CD14-positive monocyte (primary cell): ENCODE measurements at regions not wholly inside any gene's neighbourhood (a gene's known extent, or its start where the extent isn't known, plus 50 kb on each side); places are given as distances from the start of the nearest gene placed in this dataset.

Experiments
- DNase-seq, 3 donors: peaks; one replicate each; pipeline ENCODE4 v3.0.0-alpha.2; 2011 to 2022
- H2AFZ ChIP-seq: 2 replicates; pipeline ENCODE4 v1.6.0; 2012; ENCODE audit warnings: mild to moderate bottlenecking, low read depth, low read length, inconsistent platforms; ENCODE audit not compliant: insufficient read depth, poor library complexity, severe bottlenecking
- H3K27ac ChIP-seq, 2 donors: 1 replicate in 1 of 2; 2 replicates in 1 of 2; pipeline ENCODE4 v1.5.1; 2012 to 2013; ENCODE audit warnings: low read length in 2 of 2, control low read depth in 1 of 2, inconsistent platforms in 1 of 2, low read depth in 1 of 2, mild to moderate bottlenecking in 1 of 2
- H3K27me3 ChIP-seq, 2 donors: one replicate each; pipeline versions ENCODE4 v1.6.0 to v1.6.1; 2011 to 2013; ENCODE audit warnings: low read length in 2 of 2; ENCODE audit not compliant: control insufficient read depth in 2 of 2, insufficient read depth in 2 of 2
- H3K36me3 ChIP-seq, 2 donors: replicated peaks in 1 of 2; 1 replicate in 1 of 2; 2 replicates in 1 of 2; pipeline versions ENCODE4 v1.5.1 to v1.6.1; 2012 to 2013; ENCODE audit warnings: low read length in 2 of 2, control low read depth in 1 of 2, inconsistent platforms in 1 of 2, mild to moderate bottlenecking in 1 of 2; ENCODE audit not compliant: insufficient read depth in 2 of 2, control insufficient read depth in 1 of 2
- H3K4me1 ChIP-seq, 2 donors: 1 replicate in 1 of 2; 2 replicates in 1 of 2; pipeline versions ENCODE4 v1.5.1 to v1.6.1; 2012 to 2013; ENCODE audit warnings: low read length in 2 of 2, control low read depth in 1 of 2, inconsistent platforms in 1 of 2, mild to moderate bottlenecking in 1 of 2, moderate library complexity in 1 of 2; ENCODE audit not compliant: insufficient read depth in 2 of 2, control insufficient read depth in 1 of 2
- H3K4me2 ChIP-seq: replicated peaks from 2 replicates; pipeline ENCODE3; 2012; ENCODE audit warnings: low read length, moderate library complexity, mild to moderate bottlenecking; ENCODE audit not compliant: poor library complexity, severe bottlenecking; ENCODE audit errors: extremely low read depth
- H3K4me3 ChIP-seq, 3 experiments: fragments of 200-600 bp in 1 of 3; sonication (generic) in 1 of 3; replicated peaks in 1 of 3; 1 replicate in 2 of 3; 2 replicates in 1 of 3; pipeline ENCODE4 v1.5.1; 2011 to 2013; ENCODE audit warnings: low read length in 3 of 3, mild to moderate bottlenecking in 3 of 3, control low read depth in 2 of 3, low read depth in 2 of 3, inconsistent platforms in 1 of 3, moderate library complexity in 1 of 3
- H3K79me2 ChIP-seq: 2 replicates; pipeline ENCODE4 v1.6.0; 2012; ENCODE audit warnings: mild to moderate bottlenecking, control low read depth, inconsistent platforms, low read length, moderate library complexity; ENCODE audit not compliant: insufficient read depth
- H3K9ac ChIP-seq: 2 replicates; pipeline ENCODE4 v1.6.0; 2017; ENCODE audit warnings: low read length, mild to moderate bottlenecking; ENCODE audit not compliant: insufficient read depth, poor library complexity, severe bottlenecking
- H3K9me3 ChIP-seq, 2 donors: replicated peaks in 1 of 2; 1 replicate in 1 of 2; 2 replicates in 1 of 2; pipeline versions ENCODE4 v1.5.1 to v1.6.1; 2012 to 2013; ENCODE audit warnings: low read length in 2 of 2, control low read depth in 1 of 2; ENCODE audit not compliant: control insufficient read depth in 1 of 2, insufficient read depth in 1 of 2
- H4K20me1 ChIP-seq: 2 replicates; pipeline ENCODE4 v1.6.0; 2012; ENCODE audit warnings: mild to moderate bottlenecking, low read length, control low read depth, moderate library complexity; ENCODE audit not compliant: insufficient read depth
- H3K27ac Mint-ChIP-seq, 7 donors: one replicate each; pipeline ENCODE4 v1.8.0; 2020; ENCODE audit warnings: mild to moderate bottlenecking in 7 of 7, mixed read lengths in 7 of 7, moderate library complexity in 6 of 7, inconsistent platforms in 2 of 7
- H3K27me3 Mint-ChIP-seq, 3 donors: one replicate each; pipeline ENCODE4 v1.8.0; 2021 to 2022; ENCODE audit warnings: low read depth in 3 of 3, mild to moderate bottlenecking in 3 of 3, mixed read lengths in 3 of 3, moderate library complexity in 3 of 3, inconsistent platforms in 1 of 3
- H3K36me3 Mint-ChIP-seq, 2 donors: one replicate each; pipeline ENCODE4 v1.8.0; 2020; ENCODE audit warnings: mixed read lengths in 2 of 2, inconsistent platforms in 1 of 2, mild to moderate bottlenecking in 1 of 2
- H3K4me1 Mint-ChIP-seq: one replicate; pipeline ENCODE4 v1.8.0; 2020; ENCODE audit warnings: mild to moderate bottlenecking, mixed read lengths
- H3K4me3 Mint-ChIP-seq, 2 donors: one replicate each; pipeline ENCODE4 v1.8.0; 2020; ENCODE audit warnings: mild to moderate bottlenecking in 2 of 2, mixed read lengths in 2 of 2, moderate library complexity in 1 of 2
- H3K9me3 Mint-ChIP-seq, 7 donors: one replicate each; pipeline ENCODE4 v1.8.0; 2020 to 2022; ENCODE audit warnings: mixed read lengths in 7 of 7, mild to moderate bottlenecking in 6 of 7, moderate library complexity in 6 of 7, inconsistent platforms in 2 of 7
- WGBS: methylation state at CpG from one replicate; pipeline ENCODE4 v1.1.5; 2013; ENCODE audit warnings: missing lambda C conversion rate; ENCODE audit not compliant: insufficient coverage; 5-methylcytosine and 5-hydroxymethylcytosine counted together
- intact Hi-C, 2 donors: fragments of 100-400 bp; cut with micrococcal nuclease; formaldehyde crosslinking; loops; one replicate each; pipeline versions ENCODE4 v1.15.0 to v1.15.1; 2023
- TF ChIP-seq, protein P1 (sequence below): fragments of 200-600 bp; IDR thresholded peaks from one replicate; pipeline ENCODE4 v1.8.0; 2022; ENCODE audit warnings: antibody characterized with exemption, mild to moderate bottlenecking

DNA sequence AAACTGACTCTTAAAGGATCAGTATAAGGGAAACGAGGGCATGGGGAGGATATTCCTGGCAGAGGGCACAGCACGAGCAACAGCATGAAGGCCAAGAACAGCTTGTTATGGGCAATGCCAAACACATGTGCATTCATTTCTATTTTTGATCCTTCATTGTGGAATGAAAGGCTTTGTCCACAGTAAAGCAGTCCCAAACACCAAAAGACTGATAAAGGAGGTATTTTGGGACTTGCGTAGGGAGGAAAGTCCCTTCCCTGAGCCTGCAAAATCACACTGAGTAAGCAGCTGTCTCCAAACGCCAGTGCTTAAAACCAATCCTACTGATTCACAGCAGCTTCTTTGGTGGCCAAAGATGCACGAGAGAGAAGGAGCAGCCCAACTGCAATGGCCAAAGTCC is 138.2 kb downstream of the UNC5CL start:
- Histone ChIP-seq H3K27me3 (no peaks in the 10 kb centered on the region), H3K79me2 (no peaks in the 10 kb centered on the region), H3K36me3 (no peaks in the 10 kb centered on the region), H3K9ac (no peak overlapping the region), H4K20me1 (no peaks in the 10 kb centered on the region), H3K4me1 (no peaks in the 10 kb centered on the region), H3K27ac (no peak overlapping the region), H3K4me2 (no peak overlapping the region), H3K4me3 (no peak overlapping the region), H3K9me3 (no peaks in the 10 kb centered on the region), H2AFZ (no peak overlapping the region)
- TF ChIP-seq, protein P1, sequence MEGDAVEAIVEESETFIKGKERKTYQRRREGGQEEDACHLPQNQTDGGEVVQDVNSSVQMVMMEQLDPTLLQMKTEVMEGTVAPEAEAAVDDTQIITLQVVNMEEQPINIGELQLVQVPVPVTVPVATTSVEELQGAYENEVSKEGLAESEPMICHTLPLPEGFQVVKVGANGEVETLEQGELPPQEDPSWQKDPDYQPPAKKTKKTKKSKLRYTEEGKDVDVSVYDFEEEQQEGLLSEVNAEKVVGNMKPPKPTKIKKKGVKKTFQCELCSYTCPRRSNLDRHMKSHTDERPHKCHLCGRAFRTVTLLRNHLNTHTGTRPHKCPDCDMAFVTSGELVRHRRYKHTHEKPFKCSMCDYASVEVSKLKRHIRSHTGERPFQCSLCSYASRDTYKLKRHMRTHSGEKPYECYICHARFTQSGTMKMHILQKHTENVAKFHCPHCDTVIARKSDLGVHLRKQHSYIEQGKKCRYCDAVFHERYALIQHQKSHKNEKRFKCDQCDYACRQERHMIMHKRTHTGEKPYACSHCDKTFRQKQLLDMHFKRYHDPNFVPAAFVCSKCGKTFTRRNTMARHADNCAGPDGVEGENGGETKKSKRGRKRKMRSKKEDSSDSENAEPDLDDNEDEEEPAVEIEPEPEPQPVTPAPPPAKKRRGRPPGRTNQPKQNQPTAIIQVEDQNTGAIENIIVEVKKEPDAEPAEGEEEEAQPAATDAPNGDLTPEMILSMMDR: no peak
- Mint-ChIP-seq H3K4me1 (no peaks in the 10 kb centered on the region), H3K27me3 (peaks cover 0 to 12% (median 2%) of the 10 kb centered on the region in 3 donors), H3K27ac (no peak overlapping the region), H3K9me3 (peaks cover 0 to 2% (median 0%) of the 10 kb centered on the region in 7 donors), H3K36me3 (no peaks in the 10 kb centered on the region), H3K4me3 (no peak overlapping the region)
- DNase-seq: no peak
- 90% methylated on average over 2 of the region's 5 CpGs for WGBS
- intact Hi-C loops: no loop called here

DNA sequence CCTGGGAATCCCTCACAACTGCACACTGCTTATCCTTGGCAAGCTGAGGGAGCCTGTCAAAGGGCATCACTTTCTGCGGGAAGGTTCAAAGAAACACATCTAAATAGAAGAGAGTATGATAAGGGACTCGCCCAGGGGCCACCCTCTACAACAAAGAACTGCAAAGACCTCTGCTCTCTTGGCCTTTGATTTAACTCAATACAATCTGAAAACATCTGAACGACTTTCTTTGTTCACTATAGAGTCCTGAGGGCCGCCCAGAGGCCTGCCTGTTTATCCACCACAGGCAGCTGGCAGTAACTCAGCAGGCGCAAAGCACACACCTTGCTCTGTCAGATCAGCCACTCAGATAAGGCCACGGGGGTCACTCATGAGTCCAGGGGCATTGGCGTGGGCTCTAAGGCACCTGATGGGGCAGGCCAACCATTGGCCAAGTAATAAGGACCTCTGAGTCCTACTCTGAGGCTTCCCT is 139.3 kb downstream of the UNC5CL start:
- intact Hi-C loops: no loop called here
- no peak overlapping the region for H3K4me3 Mint-ChIP-seq
- no peak overlapping the region for H3K9ac ChIP-seq
- no peak overlapping the region for H3K4me3 ChIP-seq
- H3K27me3 Mint-ChIP-seq: peaks cover 0 to 12% (median 2%) of the 10 kb centered on the region in 3 donors
- H3K27ac ChIP-seq: no peak overlapping the region
- H3K36me3 ChIP-seq: no peaks in the 10 kb centered on the region
- no peaks in the 10 kb centered on the region for H3K4me1 ChIP-seq
- H3K9me3 Mint-ChIP-seq: peaks cover 0 to 1% (median 0%) of the 10 kb centered on the region in 7 donors
- no peaks in the 10 kb centered on the region for H3K27me3 ChIP-seq
- H2AFZ ChIP-seq: no peak overlapping the region
- H3K27ac Mint-ChIP-seq: no peak overlapping the region
- no peaks in the 10 kb centered on the region for H3K4me1 Mint-ChIP-seq
- H3K4me2 ChIP-seq: no peak overlapping the region
- no peaks in the 10 kb centered on the region for H3K36me3 Mint-ChIP-seq
- no peak for DNase-seq
- TF ChIP-seq, protein P1: no peak
- H3K9me3 ChIP-seq: no peaks in the 10 kb centered on the region
- no peaks in the 10 kb centered on the region for H4K20me1 ChIP-seq
- WGBS: 89% methylated on average over 5 of the region's 7 CpGs
- no peaks in the 10 kb centered on the region for H3K79me2 ChIP-seq
